PC-9 (cell line): ENCODE measurements at regions not wholly inside any gene's neighbourhood (a gene's known extent, or its start where the extent isn't known, plus 50 kb on each side); places are given as distances from the start of the nearest gene placed in this dataset.

Experiments
- BruUV-seq: library from RNA; stranded (reverse); fragments of 400-500 nt; replicated peaks from 2 replicates; lab custom pipeline; 2021; lab: Mats Ljungman, UMichigan
- CTCF ChIA-PET: fragments of 300-600 bp; sonication (Branson Sonifier 250); formaldehyde crosslinking; loops from one replicate; lab custom pipeline; 2022; ENCODE audit warnings: antibody characterized with exemption; lab: Charles Lee
- POLR2A ChIA-PET: fragments of 300-600 bp; sonication (Branson Sonifier 250); formaldehyde crosslinking; loops from one replicate; lab custom pipeline; 2022; ENCODE audit warnings: antibody characterized with exemption; ENCODE audit not compliant: unreplicated experiment; lab: Charles Lee
- DNase-seq, 2 experiments: peaks; one replicate each; pipeline versions ENCODE4 v3.0.0 to v3.0.0-alpha.2; 2015 to 2022; ENCODE audit warnings: mixed read lengths in 1 of 2
- H2AFZ ChIP-seq: fragments of 200-600 bp; sonication (generic); 2 replicates; pipeline ENCODE4 v1.8.1; 2017; ENCODE audit warnings: antibody characterized with exemption
- H3F3A ChIP-seq: fragments of 200-600 bp; sonication (generic); 2 replicates; pipeline ENCODE4 v1.8.1; 2017; ENCODE audit warnings: antibody characterized with exemption, mild to moderate bottlenecking, low read depth; ENCODE audit not compliant: insufficient read depth
- H3K27ac ChIP-seq: fragments of 200-600 bp; sonication (generic); 2 replicates; pipeline ENCODE4 v1.6.1; 2016; ENCODE audit warnings: mixed run types
- H3K27me3 ChIP-seq: fragments of 200-600 bp; sonication (generic); 2 replicates; pipeline ENCODE4 v1.6.1; 2016; ENCODE audit warnings: low read depth, mixed run types; ENCODE audit not compliant: insufficient read depth
- H3K36me3 ChIP-seq: fragments of 200-600 bp; sonication (generic); 2 replicates; pipeline ENCODE4 v1.6.1; 2016; ENCODE audit warnings: low read depth, mixed run types
- H3K4me1 ChIP-seq: fragments of 200-600 bp; sonication (generic); replicated peaks from 2 replicates; pipeline ENCODE4 v1.6.1; 2016; ENCODE audit warnings: mixed run types; ENCODE audit not compliant: insufficient read depth
- H3K4me2 ChIP-seq: fragments of 200-600 bp; sonication (generic); 2 replicates; pipeline ENCODE4 v1.6.1; 2017; ENCODE audit warnings: mixed run types
- H3K4me3 ChIP-seq: fragments of 200-600 bp; sonication (generic); 2 replicates; pipeline ENCODE4 v1.6.1; 2016; ENCODE audit warnings: mixed run types
- H3K79me2 ChIP-seq: fragments of 200-600 bp; sonication (generic); 2 replicates; pipeline ENCODE4 v1.6.1; 2017; ENCODE audit warnings: low read depth, mixed run types
- H3K9me2 ChIP-seq: fragments of 200-600 bp; sonication (generic); 2 replicates; pipeline ENCODE4 v1.8.1; 2017; ENCODE audit warnings: mild to moderate bottlenecking; ENCODE audit not compliant: insufficient read depth
- H3K9me3 ChIP-seq: fragments of 200-600 bp; sonication (generic); 2 replicates; pipeline ENCODE4 v1.8.1; 2016; ENCODE audit warnings: low read depth; ENCODE audit not compliant: insufficient read depth
- H4K20me1 ChIP-seq: fragments of 200-600 bp; sonication (generic); 2 replicates; pipeline ENCODE4 v1.8.1; 2017; ENCODE audit not compliant: insufficient read depth
- CTCF ChIP-seq: fragments of 200-600 bp; sonication (generic); conservative IDR thresholded peaks from 2 replicates; pipeline ENCODE4 v1.6.1; 2017; ENCODE audit warnings: mixed run types, antibody characterized with exemption, mild to moderate bottlenecking, moderate library complexity
- EZH2 ChIP-seq: fragments of 200-600 bp; sonication (generic); IDR thresholded peaks from 2 replicates; pipeline ENCODE4 v1.8.0; 2017; ENCODE audit warnings: antibody characterized with exemption, low read depth
- intact Hi-C: fragments of 100-400 bp; cut with micrococcal nuclease; formaldehyde crosslinking; loops from one replicate; pipeline ENCODE4 v1.10.0; 2022; ENCODE audit not compliant: unreplicated experiment

GRCh38 chr11:71164621-71165020 lies 87.8 kb downstream of the SHANK2 start:
- intact Hi-C loops = no loop called here
- Histone ChIP-seq H4K20me1 (no peaks in the 10 kb centered on the region; the same call in 1 of the 2 replicates), H3K4me1 (no peaks in the 10 kb centered on the region), H2AFZ (no peak overlapping the region), H3K27me3 (no peaks in the 10 kb centered on the region), H3K79me2 (no peaks in the 10 kb centered on the region), H3K36me3 (no peaks in the 10 kb centered on the region), H3K9me3 (no peaks in the 10 kb centered on the region), H3K4me2 (no peak overlapping the region), H3K9me2 (no peaks in the 10 kb centered on the region), H3K4me3 (no peak overlapping the region), H3F3A (no peaks in the 10 kb centered on the region), H3K27ac (no peak overlapping the region)
- TF ChIP-seq CTCF (no peak), EZH2 (no peak)
- ChIA-PET POLR2A (no interaction called here), CTCF (interaction anchor here (0.7 kb wide), 1 partner anchor 521 kb away, joined by 3 read pairs; no protein-coding TSS in a partner anchor)
- no TSS peak for BruUV-seq
- DNase-seq = no peak

- Histone ChIP-seq H3K27ac (no peak overlapping the region), H3K4me1 (no peaks in the 10 kb centered on the region), H2AFZ (no peak overlapping the region), H3K9me3 (no peaks in the 10 kb centered on the region), H3F3A (no peaks in the 10 kb centered on the region), H3K27me3 (no peaks in the 10 kb centered on the region), H3K9me2 (no peaks in the 10 kb centered on the region), H3K36me3 (no peaks in the 10 kb centered on the region), H4K20me1 (no peaks in the 10 kb centered on the region; the same call in 1 of the 2 replicates), H3K4me2 (no peak overlapping the region), H3K4me3 (no peak overlapping the region), H3K79me2 (no peaks in the 10 kb centered on the region)
- BruUV-seq = no TSS peak
- DNase-seq = no peak
- ChIA-PET POLR2A (no interaction called here), CTCF (interaction anchor here (0.7 kb wide), 1 partner anchor 521 kb away, joined by 3 read pairs; no protein-coding TSS in a partner anchor)
- intact Hi-C loops = no loop called here
- no peak for TF ChIP-seq CTCF
- no peak for TF ChIP-seq EZH2
These were observed 88.2 kb downstream of the SHANK2 start for GRCh38 chr11:71164186-71164585.

DNA sequence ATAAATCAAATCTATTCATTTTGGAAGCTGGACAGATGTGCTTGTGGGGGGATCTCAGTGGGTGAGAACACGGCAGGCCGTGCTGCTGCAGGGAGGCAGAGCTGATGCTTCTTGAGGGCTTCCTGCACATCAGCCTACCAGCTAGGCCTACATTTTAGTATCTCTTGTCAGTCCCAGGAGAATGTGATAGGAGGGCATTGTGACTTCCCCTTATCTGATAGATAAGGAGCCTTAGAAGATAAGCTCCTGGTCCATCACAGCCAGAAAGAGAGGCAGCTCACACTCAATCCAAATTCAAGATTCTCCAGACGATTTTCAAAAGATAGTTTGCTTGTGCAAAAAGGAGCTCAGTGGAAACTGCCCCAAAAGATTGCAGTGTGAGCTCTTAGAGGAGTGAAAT lies 89.0 kb downstream of the SHANK2 start:
- Histone ChIP-seq H3K79me2 (no peaks in the 10 kb centered on the region), H3K4me3 (no peak overlapping the region), H2AFZ (no peak overlapping the region), H3K9me3 (no peaks in the 10 kb centered on the region), H3K4me1 (no peaks in the 10 kb centered on the region), H3F3A (no peaks in the 10 kb centered on the region), H3K4me2 (no peak overlapping the region), H3K27ac (no peak overlapping the region), H3K27me3 (no peaks in the 10 kb centered on the region), H3K9me2 (no peaks in the 10 kb centered on the region), H4K20me1 (no peaks in the 10 kb centered on the region; the same call in 1 of the 2 replicates), H3K36me3 (no peaks in the 10 kb centered on the region)
- DNase-seq = no peak
- intact Hi-C loops = no loop called here
- TF ChIP-seq CTCF = no peak
- POLR2A ChIA-PET = interaction anchor here (0.6 kb wide), 1 partner anchor 12 kb away, joined by 3 read pairs; no protein-coding TSS in a partner anchor
- no TSS peak for BruUV-seq
- CTCF ChIA-PET = no interaction called here
